Hepatocyte (in vitro differentiated cells): ENCODE measurements at regions not wholly inside any gene's neighbourhood (a gene's known extent, or its start where the extent isn't known, plus 50 kb on each side); places are given as distances from the start of the nearest gene placed in this dataset.

Experiments
- DNase-seq: peaks from one replicate; pipeline ENCODE4 v3.0.0-alpha.2; 2016; ENCODE audit warnings: low spot score
- H2AFZ ChIP-seq: fragments of 200-600 bp; sonication (generic); 2 replicates; pipeline ENCODE4 v1.6.0; 2016; ENCODE audit warnings: antibody characterized with exemption, mild to moderate bottlenecking
- H3K27ac ChIP-seq: fragments of 200-600 bp; sonication (generic); 2 replicates; pipeline ENCODE4 v1.5.1; 2016; ENCODE audit warnings: mild to moderate bottlenecking
- H3K27me3 ChIP-seq: fragments of 200-600 bp; sonication (generic); 2 replicates; pipeline ENCODE4 v1.6.1; 2016
- H3K36me3 ChIP-seq: fragments of 200-600 bp; sonication (generic); replicated peaks from 2 replicates; pipeline ENCODE4 v1.5.1; 2016; ENCODE audit warnings: low read depth; ENCODE audit not compliant: insufficient read depth
- H3K4me1 ChIP-seq: fragments of 200-600 bp; sonication (generic); 2 replicates; pipeline ENCODE4 v1.5.1; 2016; ENCODE audit warnings: mild to moderate bottlenecking, moderate library complexity; ENCODE audit not compliant: insufficient read depth
- H3K4me2 ChIP-seq: fragments of 200-600 bp; sonication (generic); 2 replicates; pipeline ENCODE4 v1.6.0; 2016
- H3K4me3 ChIP-seq: fragments of 200-600 bp; sonication (generic); 2 replicates; pipeline ENCODE4 v1.5.1; 2016; ENCODE audit warnings: mild to moderate bottlenecking
- H3K79me2 ChIP-seq: fragments of 200-600 bp; sonication (generic); 2 replicates; pipeline ENCODE4 v1.6.0; 2017; ENCODE audit warnings: mild to moderate bottlenecking
- H3K9me2 ChIP-seq: fragments of 200-600 bp; sonication (generic); replicated peaks from 2 replicates; pipeline ENCODE4 v1.6.0; 2017; ENCODE audit warnings: mild to moderate bottlenecking; ENCODE audit not compliant: insufficient read depth
- H3K9me3 ChIP-seq: fragments of 200-600 bp; sonication (generic); 2 replicates; pipeline ENCODE4 v1.5.1; 2016; ENCODE audit warnings: low read depth, mild to moderate bottlenecking
- H4K20me1 ChIP-seq: fragments of 200-600 bp; sonication (generic); 2 replicates; pipeline ENCODE4 v1.6.0; 2016; ENCODE audit warnings: mild to moderate bottlenecking; ENCODE audit not compliant: insufficient read depth, poor library complexity, severe bottlenecking
- EZH2 ChIP-seq: fragments of 200-600 bp; sonication (generic); IDR thresholded peaks from 2 replicates; pipeline ENCODE4 v1.6.1; 2016; ENCODE audit warnings: antibody characterized with exemption, mild to moderate bottlenecking, borderline replicate concordance
- EZH2phosphoT487 ChIP-seq: fragments of 200-600 bp; sonication (generic); IDR thresholded peaks from one replicate; pipeline ENCODE4 v1.6.1; 2018; ENCODE audit warnings: antibody characterized with exemption, mild to moderate bottlenecking, low read depth, moderate library complexity; ENCODE audit not compliant: unreplicated experiment, severe bottlenecking
- WGBS: methylation state at CpG from one replicate; pipeline ENCODE4 v1.1.6; 2016; ENCODE audit warnings: low lambda C conversion rate; ENCODE audit errors: missing lambda C conversion rate; 5-methylcytosine and 5-hydroxymethylcytosine counted together
- TF ChIP-seq, protein P1 (sequence below): fragments of 200-600 bp; sonication (generic); IDR thresholded peaks from 2 replicates; pipeline ENCODE4 v1.5.1; 2016; ENCODE audit warnings: antibody characterized with exemption, mild to moderate bottlenecking; ENCODE audit not compliant: poor library complexity

DNA sequence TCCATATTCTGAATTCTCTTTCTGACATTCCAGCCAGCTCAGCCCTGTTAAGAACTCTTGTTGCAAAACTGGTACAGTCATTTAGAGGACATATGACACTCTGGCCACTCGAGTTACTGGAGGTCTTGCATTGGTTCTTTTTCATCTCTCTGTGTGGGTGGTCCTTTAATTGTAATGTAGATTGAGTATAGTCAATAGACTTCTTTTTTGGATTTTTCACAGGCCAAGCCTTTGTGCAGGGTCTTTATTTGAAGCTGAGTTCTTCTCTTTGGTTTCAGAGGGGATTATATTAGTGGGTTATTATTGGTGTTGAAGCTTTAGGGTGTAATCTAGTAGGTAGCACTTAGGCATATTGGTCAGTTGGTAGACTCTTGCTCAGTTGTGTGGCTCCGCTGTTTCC is 118.0 kb upstream of the GIMD1 start:
- no peak overlapping the region for H3K4me3 ChIP-seq
- no peak for TF ChIP-seq EZH2
- TF ChIP-seq EZH2phosphoT487: no peak
- TF ChIP-seq, protein P1, sequence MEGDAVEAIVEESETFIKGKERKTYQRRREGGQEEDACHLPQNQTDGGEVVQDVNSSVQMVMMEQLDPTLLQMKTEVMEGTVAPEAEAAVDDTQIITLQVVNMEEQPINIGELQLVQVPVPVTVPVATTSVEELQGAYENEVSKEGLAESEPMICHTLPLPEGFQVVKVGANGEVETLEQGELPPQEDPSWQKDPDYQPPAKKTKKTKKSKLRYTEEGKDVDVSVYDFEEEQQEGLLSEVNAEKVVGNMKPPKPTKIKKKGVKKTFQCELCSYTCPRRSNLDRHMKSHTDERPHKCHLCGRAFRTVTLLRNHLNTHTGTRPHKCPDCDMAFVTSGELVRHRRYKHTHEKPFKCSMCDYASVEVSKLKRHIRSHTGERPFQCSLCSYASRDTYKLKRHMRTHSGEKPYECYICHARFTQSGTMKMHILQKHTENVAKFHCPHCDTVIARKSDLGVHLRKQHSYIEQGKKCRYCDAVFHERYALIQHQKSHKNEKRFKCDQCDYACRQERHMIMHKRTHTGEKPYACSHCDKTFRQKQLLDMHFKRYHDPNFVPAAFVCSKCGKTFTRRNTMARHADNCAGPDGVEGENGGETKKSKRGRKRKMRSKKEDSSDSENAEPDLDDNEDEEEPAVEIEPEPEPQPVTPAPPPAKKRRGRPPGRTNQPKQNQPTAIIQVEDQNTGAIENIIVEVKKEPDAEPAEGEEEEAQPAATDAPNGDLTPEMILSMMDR: no peak

DNA sequence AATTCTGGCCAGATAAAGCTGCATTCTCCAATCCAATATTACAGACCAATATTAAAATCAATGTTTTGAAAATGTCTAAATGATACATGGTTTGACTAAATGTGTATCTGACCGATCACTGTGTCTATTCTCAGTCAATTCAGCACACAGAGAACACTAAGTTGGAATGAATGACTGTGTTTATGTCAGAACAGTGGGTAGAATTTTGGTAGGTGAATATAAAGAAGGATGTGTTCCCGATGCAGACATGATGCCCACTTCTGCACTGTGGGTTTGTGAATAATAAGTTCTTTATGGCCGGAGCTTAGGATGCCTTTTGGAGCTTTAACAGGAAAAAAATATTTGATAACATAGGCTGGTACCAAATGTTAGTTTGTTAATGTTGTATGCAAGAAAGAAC is 113.2 kb upstream of the GIMD1 start:
- Histone ChIP-seq H3K36me3 (no peaks in the 10 kb centered on the region), H2AFZ (no peak overlapping the region), H3K4me3 (no peak overlapping the region), H3K4me1 (no peaks in the 10 kb centered on the region), H3K4me2 (no peak overlapping the region), H3K9me2 (no peaks in the 10 kb centered on the region), H4K20me1 (no peaks in the 10 kb centered on the region), H3K9me3 (no peaks in the 10 kb centered on the region), H3K27me3 (no peaks in the 10 kb centered on the region), H3K27ac (no peak overlapping the region), H3K79me2 (no peaks in the 10 kb centered on the region)
- WGBS: 97% methylated on average over 3 of the region's 3 CpGs
- TF ChIP-seq EZH2phosphoT487: no peak
- no peak for TF ChIP-seq EZH2
- TF ChIP-seq, protein P1: no peak
- DNase-seq: no peak

More for the DNA sequence above, 118.0 kb upstream of the GIMD1 start:
- Histone ChIP-seq H3K27me3 (no peaks in the 10 kb centered on the region), H3K9me2 (no peaks in the 10 kb centered on the region), H3K36me3 (no peaks in the 10 kb centered on the region), H3K4me2 (no peak overlapping the region), H3K4me1 (no peaks in the 10 kb centered on the region), H3K9me3 (no peaks in the 10 kb centered on the region), H3K79me2 (no peaks in the 10 kb centered on the region), H2AFZ (no peak overlapping the region), H4K20me1 (no peaks in the 10 kb centered on the region), H3K27ac (no peak overlapping the region)
- no peak for DNase-seq
- 59% methylated on average over 2 of the region's 2 CpGs for WGBS

DNA sequence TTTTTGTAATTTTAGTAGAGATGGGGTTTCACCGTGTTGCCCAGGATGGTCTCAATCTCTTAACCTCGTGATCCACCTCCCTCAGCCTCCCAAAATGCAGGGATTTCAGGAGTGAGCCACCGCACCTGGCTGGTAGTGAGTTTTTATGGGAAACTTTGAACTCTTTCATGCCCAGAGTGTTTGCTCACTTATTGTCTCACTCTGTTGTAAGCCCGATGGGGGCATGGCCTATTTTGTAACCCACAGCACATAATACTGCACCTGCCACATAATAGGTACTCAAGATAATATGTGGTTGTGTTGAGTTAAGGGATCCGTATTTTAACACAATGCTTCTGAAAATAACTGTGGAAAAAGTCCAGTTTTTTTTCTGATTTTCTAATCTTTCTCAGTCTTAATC is 109.6 kb upstream of the GIMD1 start:
- Histone ChIP-seq H2AFZ (no peak overlapping the region), H3K27ac (no peak overlapping the region), H3K4me3 (no peak overlapping the region), H3K9me2 (no peaks in the 10 kb centered on the region), H3K27me3 (no peaks in the 10 kb centered on the region), H3K9me3 (no peaks in the 10 kb centered on the region), H3K79me2 (no peaks in the 10 kb centered on the region), H3K4me1 (no peaks in the 10 kb centered on the region), H3K4me2 (no peak overlapping the region), H3K36me3 (no peaks in the 10 kb centered on the region), H4K20me1 (no peaks in the 10 kb centered on the region)
- TF ChIP-seq EZH2: no peak
- no peak for TF ChIP-seq EZH2phosphoT487
- TF ChIP-seq, protein P1: no peak
- no peak for DNase-seq
- WGBS: 81% methylated on average over 5 of the region's 5 CpGs

DNA sequence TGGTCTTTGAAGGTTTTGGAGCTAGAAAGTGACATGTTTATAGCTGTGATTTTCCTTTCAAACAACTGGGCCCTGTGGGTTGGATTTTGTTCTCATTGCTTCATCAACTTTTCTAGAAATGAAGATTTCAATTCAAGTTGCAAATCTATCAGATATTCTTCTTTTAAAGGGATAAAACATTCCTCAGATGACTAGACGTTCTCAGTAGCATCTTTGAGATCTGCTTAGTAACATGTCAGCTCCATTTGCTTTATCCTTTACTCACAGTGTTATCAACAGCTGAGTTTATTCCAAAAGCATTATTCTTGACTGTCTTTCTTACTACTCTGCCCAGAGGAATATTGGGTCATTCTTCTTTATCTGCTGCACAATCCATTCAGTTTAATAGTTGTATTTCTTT is 108.2 kb upstream of the GIMD1 start:
- H3K9me3 ChIP-seq: no peaks in the 10 kb centered on the region
- DNase-seq: no peak
- no peaks in the 10 kb centered on the region for H4K20me1 ChIP-seq
- no peak overlapping the region for H3K4me2 ChIP-seq
- H3K4me1 ChIP-seq: no peaks in the 10 kb centered on the region
- no peak overlapping the region for H3K27ac ChIP-seq
- no peak for TF ChIP-seq EZH2phosphoT487
- TF ChIP-seq, protein P1: no peak
- no peak for TF ChIP-seq EZH2
- 78% methylated on average over 1 of the region's 1 CpG for WGBS
- H3K79me2 ChIP-seq: no peaks in the 10 kb centered on the region
- H2AFZ ChIP-seq: no peak overlapping the region
- no peaks in the 10 kb centered on the region for H3K36me3 ChIP-seq
- no peaks in the 10 kb centered on the region for H3K27me3 ChIP-seq
- H3K9me2 ChIP-seq: no peaks in the 10 kb centered on the region
- no peak overlapping the region for H3K4me3 ChIP-seq
